HG02938 (cell line): ENCODE measurements at regions not wholly inside any gene's neighbourhood (a gene's known extent, or its start where the extent isn't known, plus 50 kb on each side); places are given as distances from the start of the nearest gene placed in this dataset.
"Not testable (repeated sequence)": the region's sequence is repeated elsewhere in the genome, so short reads cannot be mapped to it uniquely, and the experiment has no call there.

Experiments
- ATAC-seq: cut with Tn5 transposase; IDR thresholded peaks from one replicate; pipeline ENCODE4 v1.9.1; 2021; ENCODE audit warnings: mild to moderate bottlenecking, moderate library complexity; ENCODE audit not compliant: unreplicated experiment

DNA sequence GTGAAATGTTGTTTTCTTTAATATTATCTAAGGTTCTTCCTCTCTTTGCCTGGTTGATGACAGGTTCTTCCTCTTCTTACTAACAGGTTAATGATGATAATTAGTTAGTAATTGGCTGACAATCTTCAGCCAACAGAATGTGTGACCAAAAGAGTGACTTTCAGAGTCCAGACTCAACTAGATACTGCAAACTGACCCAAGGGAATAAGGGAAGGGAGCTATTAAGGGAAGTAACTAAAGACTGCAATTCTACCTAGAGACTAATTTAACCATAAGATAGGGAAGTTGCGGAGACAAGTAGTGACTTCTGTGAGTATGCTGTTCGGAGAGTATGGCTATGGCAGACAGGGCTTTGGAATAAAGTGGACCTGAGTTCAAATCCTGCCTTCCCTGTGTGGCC is 127.3 kb upstream of the TACR1 start:
- no peak for ATAC-seq

DNA sequence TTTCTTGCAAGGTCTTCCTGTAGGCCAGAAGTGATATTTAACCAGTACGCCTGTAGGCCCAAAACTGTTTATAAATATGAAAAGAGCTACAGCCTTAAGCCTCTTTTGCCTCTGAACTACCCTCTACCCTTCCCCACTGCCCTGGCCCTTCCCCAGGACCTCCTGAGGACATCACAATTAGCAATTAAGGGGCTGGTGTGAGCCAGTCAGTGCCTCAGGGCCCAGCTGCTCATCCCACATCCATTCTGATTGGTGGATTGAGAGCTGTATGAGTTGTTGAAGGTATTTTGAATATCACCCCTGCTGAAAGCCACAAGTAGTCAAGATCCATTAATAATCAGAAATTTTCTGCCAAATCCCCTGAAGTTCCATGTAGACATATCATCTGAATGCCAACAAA is 126.3 kb upstream of the TACR1 start:
- ATAC-seq: no peak

DNA sequence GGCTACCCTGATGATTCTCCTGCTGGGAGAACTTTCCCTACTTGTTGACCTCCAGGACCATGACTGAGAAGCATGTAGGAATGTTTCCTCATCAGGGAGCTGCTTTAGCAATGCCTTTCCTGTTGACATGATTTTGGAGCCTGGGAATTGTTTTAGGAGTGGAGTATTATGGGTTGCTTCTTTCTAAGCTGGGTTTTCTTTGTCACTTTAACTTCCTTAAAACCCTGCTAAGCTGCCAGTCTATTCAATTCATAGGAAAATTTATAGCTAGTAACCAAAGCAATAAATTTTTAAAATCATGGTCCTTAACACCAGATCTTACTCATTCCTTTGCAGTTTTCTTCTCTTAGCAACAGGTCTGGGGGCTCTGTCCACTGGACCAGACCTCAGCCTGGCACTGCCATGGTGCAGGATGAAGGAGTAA is 125.6 kb upstream of the TACR1 start:
- no peak for ATAC-seq

DNA sequence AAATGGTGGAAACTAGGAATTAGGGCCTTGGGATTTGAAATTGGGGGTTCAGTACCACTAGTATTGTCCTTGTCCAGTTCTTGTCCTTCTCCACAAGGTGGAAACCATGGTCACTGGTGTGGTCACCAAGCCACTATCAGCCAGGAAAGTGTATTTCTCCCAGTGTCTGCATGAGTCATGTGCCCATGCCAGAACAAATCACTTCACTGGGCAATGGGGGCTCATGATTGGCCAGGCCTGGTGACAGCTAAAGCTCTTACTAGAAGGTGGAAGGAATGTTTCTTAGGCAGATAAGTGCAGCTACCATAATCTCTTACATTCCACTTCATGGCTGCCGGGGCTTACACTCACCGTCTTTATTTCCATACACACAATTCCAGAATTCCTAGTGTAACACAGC is 124.8 kb upstream of the TACR1 start:
- no peak for ATAC-seq

DNA sequence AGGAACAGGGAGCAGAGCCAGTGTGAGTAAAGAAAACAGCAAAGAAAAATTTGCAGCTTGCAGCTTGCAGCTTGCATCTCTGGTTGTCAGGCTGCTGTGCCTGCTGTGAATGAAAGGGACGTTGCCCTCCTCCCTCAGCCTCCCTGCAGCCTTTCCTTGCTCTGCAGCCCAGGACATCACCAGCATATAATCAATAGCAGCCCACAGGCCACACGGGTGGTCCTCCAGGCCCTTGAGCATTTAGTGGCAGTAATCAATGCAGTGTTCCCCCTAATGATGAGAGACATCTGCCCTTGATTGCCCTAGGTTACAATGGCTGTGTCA is 122.2 kb upstream of the TACR1 start:
- no peak for ATAC-seq

DNA sequence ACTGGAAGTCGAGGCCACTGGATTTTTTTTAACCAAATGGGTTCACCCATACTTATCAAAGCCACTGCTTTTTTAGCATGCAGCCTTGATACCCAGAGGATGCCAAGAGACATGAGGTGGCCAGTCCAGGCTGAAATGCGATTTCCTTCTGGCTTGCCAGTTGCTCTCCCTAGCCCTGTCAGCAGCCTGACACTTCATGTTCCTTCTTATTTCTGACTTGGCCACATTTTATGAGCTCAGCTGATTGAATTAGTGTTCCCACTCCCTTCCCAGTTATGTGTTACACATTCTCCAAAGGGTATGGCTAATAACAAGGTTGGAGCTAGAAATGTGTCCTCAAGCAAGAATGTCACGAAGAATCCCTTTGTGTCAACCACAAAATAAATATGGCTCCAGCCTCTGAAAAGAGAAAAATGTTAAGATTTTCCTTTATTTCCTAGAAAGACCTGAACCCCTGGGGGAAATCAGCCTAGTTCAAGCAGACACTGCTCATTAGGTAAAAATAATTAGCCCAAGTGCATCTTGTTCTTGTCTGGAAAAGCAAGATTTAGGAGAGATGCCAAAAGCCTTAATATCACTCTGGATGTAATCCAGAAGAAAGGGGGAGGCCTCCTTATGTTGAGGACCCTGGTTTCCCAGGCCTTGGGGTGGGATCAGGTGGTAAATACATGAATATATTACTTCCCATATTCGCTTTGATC is 121.7 kb upstream of the TACR1 start:
- ATAC-seq: no peak

DNA sequence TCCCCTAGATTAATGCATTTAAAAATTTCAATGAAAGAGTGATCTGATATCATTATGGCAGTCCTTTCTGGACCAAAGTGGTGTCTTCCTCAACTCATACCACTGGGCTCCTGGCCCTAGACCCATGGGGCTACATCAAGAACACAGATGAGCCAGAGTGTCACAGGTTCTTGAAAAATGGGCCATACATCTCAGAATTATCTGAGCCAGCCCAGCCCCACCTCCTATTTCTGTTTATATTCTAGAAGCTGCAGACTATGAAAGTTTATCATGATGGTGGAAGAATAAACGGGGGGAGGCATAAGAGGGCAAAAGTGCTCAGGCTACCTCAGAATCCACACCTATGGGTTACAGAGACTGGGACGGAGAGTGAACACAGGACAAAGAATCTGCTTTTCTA is 120.6 kb upstream of the TACR1 start:
- ATAC-seq: no peak

DNA sequence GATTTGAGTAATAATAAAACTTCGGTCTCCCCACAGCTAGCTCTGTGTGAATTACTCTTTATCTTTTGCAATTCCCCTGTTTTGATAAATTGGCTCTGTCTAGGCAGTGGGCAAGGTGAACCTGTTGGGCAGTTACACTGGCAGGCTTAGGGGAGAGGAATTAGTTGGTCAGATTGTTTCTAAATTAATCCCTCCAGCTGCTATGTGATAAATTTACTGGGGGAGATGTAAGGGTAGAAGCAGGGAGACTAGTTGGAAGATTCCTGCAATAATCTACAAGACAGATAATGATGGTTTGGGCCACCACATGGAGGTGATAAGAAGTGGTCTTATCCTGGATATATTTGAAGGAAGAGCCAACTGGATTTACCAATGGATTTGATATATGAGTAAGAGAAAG is 118.5 kb upstream of the TACR1 start:
- ATAC-seq: no peak

DNA sequence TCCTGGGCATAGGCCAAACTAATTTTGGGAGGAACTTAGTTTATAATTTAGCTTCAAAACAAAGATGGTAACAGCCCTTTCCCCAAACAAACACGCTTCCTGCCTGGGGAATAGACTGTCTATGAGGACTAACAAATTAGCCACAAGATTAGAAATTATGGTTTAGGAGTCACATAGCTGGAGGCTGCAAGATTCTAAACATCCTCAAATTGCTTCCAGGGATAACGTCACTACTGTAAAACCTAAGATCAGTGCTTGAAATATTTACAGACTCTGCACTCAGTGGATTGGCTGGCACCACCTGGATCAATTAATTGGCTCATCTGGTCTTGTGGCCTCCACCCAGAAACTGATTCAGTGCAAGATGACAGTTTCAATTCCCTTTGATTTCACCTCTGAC is 118.0 kb upstream of the TACR1 start:
- ATAC-seq: no peak

DNA sequence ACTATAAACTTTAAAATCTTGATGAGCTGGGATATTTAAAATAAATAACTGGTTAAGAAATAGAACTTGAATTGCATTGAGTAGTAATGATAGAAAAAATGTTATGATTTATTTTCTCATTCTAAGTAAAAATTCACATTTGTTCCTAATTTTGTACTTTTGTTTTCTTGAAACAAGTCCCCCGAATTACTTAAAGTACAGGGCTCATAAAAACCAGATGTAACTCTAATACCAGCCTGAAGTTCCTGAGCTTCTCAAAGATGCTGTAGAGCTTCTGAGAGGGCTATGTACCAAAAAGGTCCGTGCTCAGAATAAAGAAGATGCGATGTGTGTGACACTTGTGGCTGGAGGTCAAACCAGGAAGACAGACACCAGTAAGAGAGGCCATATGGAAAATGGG is 116.1 kb upstream of the TACR1 start:
- ATAC-seq: no peak

DNA sequence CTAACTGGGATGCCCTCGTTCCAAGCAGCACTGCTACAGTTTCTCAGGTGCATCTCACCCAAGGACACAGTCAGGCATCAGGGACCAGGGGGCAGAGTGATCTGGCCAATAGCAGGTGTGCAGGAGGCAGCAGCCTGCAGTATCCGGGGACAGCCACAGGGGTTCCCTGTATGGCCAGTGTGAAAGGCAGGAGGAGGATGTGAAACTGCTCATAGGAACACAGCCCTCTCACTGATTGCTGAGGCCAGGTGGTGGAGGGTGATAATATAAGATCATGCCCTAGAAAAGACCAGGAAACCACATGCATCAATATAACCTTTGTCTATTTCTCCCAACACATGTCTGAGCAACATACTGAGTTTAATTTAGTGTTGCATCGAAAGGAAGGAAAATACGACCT is 112.7 kb upstream of the TACR1 start:
- ATAC-seq: peak; percentile 100

DNA sequence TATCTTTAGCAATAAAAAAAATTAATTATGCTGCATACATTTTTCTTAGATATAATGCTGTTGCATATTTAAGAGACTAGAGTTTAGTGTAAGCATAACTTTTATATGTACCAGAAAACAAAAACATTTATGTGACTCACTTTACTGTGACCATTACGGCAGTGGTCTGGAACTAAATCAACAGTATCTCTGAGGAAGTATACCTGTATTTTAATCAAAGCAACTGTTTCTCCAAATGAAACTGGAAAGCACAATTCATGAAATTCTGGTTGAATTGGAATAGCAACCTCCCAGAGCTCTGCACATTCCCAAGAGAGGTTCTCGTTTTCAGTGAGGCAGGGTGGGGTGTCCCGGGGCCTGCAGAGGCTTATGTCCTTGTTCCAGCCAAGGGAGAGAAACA is 112.2 kb upstream of the TACR1 start:
- no peak for ATAC-seq

DNA sequence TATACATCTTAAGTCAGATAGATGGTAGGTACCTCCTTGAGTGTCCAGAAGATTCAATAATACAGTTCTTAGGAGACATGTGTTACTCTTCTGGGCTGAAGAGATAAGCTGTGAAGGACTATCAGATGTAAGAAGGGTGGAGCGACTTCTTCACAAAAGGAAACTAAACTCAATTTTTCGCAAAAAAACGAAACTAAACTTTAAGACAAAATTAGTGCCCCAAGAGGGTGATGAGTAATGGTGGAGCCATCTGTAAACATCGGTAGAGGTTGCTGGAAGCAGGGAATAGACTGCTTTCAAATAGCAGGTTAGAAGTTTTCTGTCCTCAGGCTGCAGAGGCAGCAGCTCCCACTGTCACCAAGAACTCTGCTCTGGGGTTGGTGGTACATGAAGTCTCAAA is 111.6 kb upstream of the TACR1 start:
- ATAC-seq: no peak

DNA sequence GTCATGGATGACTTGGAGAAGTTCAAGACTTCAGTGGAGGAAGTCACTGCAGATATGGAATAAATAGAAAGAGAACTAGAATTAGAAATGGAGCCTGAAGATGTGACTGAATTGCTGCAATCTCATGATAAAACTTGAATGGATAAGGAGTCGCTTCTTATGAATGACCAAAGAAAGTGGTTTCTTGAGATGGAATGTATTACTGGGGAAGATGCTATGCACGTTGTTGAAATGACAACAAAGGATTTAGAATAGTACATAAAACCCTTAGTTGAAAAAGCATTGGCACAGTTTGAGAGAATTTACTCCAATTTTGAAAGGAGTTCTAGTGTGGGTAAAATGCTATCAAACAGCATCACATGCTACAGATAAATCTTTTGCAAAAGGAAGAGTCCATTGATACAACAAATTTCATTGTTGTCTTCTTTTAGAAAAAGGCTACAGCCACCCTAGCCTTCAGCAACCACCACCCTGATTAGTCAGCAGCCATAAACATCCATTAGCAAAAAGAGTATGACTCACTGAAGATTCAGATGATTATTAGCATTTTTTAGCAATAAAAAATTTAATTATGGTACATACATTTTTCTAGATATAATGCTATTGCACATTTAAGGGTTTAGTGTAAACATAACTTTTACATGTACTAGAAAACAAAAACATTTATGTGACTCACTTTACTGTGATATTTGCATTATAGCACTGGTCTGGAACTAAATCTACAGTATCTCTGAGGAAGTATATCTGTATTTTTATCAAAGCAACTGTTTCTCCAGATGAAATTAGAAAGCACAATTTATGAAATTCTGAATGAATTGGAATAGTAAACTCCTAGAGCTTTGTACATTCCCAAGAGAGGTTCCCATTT is 110.5 kb upstream of the TACR1 start:
- ATAC-seq: no peak

DNA sequence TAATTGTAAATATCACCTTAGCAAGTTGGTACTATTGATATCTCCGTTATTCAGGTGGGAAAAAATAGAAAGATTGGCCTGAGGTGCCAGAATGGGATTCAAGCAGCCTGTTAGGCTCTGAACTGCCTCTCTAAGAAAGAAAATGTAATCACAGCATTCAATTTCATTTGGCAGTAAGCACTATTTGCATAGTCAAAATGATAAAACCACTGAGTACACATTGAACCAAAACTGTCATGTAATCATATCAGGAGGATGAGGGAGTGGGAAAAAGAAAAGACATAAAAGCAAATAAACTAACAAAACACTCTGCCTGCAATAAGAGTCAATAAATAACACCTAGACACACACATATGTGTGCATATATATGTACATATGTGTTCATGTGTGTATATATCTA is 103.9 kb upstream of the TACR1 start:
- ATAC-seq: no peak

DNA sequence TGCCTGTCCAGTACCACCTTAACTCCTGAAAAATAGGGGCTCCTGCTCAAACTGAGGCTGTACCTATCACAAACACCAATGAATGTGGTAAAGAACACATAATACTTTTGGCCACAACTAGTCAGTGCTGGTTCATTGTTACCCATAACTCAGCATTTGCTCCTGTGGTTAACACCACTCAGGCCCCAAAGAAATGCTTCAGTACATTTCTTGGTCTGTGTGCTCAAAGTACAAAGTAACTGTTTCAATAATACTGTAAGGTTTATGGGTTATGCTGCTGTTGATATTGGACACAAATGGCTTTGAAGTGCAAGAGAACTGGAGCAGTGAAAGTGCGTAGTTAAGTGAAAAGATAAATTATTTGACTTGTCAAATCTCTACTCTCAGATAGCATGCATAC is 95.0 kb upstream of the TACR1 start:
- ATAC-seq: no peak

DNA sequence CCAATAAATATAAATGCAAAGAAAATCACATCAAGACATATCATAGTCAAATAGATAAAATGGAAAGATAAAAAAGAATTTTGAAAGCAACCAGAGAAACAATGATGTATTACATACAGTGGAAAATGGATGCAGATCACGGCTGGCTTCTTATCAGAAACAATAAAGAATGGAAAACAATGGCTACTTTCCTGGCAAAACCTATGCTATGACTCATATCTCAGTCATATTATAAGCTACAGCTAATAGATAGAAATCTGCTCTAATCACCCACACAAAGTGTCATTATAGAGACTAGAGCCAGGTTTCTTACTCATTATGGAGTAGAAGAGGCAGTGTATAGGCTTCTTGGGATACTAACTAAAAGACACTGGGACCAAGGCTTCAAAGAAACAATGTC is 93.5 kb upstream of the TACR1 start:
- ATAC-seq: no peak

DNA sequence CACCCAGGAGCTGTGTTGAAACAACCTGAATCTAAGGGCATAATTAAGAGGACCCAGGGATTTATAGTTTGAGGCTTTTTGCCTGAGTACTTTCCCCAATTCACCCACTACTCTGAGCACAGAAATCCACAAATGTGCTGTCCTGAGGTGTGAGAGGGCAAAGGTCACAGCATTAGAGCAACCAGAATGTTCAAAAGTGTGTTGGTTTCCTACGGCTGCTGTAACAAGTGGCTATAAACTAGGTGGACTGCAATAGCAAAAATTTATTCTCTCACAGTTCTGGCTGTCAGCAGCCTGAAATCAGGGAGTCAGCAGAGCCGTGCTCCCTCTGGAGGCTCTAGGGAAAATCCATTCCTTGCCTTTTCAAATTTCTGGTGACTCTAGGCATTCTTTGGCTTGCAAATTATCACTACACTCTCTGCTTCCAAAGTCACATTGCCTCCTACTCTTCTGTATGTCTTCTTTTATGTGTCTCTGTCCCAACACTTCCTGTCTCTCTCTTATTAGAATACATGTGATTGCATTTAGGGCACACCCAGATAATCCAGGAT is 91.4 kb upstream of the TACR1 start:
- ATAC-seq: no peak

DNA sequence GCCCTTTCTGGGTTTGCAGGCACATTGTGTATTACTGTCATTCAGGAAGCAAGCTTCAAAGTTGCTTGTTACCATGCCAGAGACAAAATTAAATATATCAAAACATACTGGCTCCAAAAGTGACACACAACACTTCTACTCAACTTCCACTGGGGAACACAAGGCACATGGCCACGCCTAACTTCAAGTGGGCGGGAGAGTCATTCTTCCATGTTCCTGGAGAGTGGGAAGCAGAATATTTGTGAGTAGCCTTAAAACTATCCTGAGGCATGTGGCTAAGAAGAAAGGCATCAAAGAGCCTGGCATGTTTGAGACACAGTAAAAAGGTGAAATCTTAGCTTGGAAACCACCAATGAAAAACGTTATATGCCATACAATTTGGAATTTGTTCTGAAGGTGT is 90.5 kb upstream of the TACR1 start:
- no peak for ATAC-seq

DNA sequence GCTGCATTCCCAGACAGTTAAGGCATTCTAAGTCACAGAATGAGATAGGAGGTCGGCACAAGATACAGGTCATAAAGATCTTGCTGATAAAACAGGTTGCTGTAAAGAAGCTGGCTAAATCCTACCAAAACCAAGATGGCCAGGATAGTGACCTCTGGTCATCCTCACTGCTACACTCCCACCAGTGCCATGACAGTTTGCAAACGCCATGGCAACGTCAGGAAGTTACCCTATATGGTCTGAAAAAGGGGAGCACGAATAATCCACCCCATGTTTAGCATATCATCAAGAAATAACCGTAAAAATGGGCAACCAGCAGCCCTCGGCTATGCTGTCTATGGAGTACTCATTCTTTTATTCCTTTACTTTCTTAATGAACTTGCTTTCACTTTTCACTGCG is 89.9 kb upstream of the TACR1 start:
- not testable (repeated sequence) for ATAC-seq

DNA sequence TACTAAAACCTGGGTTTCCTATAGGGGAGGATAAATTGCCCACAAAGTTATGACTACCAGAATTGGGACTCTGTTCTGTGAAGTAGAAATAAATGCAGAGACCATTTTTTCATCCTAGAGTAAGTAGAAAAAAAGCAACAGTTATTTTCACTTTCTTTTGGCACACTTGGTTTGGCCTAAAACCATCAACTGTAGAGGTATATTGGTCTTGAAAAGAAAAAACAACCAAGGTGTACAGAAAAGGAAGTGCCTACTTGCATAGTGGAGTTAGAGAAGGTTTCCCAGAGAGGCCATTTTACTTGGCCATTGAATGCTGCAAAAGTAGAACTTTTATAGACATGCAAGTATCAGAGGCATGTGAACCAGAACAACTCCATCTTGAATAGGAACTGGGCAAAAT is 89.4 kb upstream of the TACR1 start:
- no peak for ATAC-seq

DNA sequence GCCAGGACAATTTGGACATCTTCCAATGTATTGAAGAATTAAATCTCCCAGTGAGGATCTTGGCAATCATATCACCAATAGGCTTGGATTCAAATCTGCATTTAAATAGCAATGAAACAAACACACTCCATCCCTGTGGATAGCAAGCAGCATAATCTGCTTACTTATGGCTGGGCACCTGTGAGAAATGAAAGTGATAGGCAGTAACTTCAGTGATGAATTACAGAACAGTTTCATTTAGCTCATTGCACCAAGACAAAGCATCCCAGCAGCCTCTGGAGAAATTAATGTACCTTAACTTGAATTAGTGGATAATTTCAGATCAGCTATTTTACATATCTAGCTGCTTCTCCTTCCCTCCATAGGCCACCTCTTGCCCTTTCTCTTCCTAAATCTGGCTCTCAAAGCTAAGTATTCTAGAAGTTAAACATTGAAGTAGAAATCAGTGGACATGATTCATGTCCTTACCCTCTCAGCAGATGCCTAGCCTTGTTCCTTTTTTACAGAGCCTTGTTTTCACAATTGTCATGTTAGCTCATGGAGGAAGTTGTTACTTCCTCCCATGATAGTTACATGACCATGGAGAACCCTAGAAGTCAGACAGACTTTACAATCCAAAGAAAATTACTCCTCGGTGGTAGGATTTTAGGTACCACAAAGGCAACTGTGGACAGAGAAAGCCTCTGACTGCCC is 88.5 kb upstream of the TACR1 start:
- peak; percentile 80 for ATAC-seq
